ENCODE measurements at regions not wholly inside any gene's neighbourhood (a gene's known extent, or its start where the extent isn't known, plus 50 kb on each side); places are given as distances from the start of the nearest gene placed in this dataset.
"Not testable (repeated sequence)": the region's sequence is repeated elsewhere in the genome, so short reads cannot be mapped to it uniquely, and the experiment has no call there.

DNA sequence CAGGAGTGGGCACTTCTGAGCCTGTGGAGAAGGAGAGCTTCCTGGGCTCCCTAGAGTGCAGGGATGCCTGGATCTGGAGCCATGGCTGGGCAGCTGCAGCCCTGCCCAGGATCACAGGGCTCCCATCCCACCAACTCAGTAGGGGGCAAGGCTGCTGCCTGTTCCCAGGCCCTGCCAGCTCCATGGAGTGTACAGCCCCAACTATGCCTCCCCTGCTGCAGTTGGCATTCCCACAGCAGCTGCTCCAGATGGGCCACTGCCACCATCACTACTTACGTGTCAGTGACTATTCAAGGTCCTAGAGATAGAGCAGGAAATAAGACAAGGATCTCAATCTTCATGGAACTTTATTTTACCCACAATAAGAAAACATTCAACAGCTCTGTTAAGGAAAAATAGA, 107.1 kb upstream of the TNPO1 start:
- CTCF ChIA-PET = interaction anchor here (0.9 kb wide), 1 partner anchor 17 kb away, joined by 3 read pairs; no protein-coding TSS in a partner anchor
- TF ChIP-seq, protein P1, sequence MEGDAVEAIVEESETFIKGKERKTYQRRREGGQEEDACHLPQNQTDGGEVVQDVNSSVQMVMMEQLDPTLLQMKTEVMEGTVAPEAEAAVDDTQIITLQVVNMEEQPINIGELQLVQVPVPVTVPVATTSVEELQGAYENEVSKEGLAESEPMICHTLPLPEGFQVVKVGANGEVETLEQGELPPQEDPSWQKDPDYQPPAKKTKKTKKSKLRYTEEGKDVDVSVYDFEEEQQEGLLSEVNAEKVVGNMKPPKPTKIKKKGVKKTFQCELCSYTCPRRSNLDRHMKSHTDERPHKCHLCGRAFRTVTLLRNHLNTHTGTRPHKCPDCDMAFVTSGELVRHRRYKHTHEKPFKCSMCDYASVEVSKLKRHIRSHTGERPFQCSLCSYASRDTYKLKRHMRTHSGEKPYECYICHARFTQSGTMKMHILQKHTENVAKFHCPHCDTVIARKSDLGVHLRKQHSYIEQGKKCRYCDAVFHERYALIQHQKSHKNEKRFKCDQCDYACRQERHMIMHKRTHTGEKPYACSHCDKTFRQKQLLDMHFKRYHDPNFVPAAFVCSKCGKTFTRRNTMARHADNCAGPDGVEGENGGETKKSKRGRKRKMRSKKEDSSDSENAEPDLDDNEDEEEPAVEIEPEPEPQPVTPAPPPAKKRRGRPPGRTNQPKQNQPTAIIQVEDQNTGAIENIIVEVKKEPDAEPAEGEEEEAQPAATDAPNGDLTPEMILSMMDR (IDR thresholded peaks at IDR 0.05; ENCODE audit: control extremely low read depth, extremely low read depth, low read depth, missing control alignments) = no peak
- POLR2A ChIA-PET = no interaction called here
- no peak for DNase-seq (ENCODE audit: extremely low spot score)

GRCh38 chr5:72705178-72705577, 111.3 kb upstream of the TNPO1 start:
- POLR2A ChIA-PET = no interaction called here
- CTCF ChIA-PET = no interaction called here
- TF ChIP-seq, protein P1 (IDR thresholded peaks at IDR 0.05; ENCODE audit: control extremely low read depth, extremely low read depth, low read depth, missing control alignments) = no peak

DNA sequence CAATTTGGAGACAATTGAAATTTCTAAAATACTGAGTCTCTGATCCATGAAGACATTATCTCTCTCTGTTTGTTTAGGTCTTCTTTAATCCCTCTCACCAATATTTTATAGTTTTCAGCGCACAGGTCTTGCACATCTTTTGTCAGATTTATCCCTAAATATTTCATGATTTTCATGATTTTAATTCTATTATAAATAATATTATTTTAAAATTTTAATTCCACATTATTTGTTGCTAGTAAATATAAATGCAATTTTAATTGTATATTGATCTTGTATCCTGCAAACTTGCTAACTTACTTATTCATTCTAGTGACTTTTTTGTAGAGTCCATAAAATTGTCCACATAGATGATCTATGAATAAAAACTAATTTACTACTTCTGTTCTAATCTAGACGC, 112.6 kb upstream of the TNPO1 start:
- ChIA-PET POLR2A (no interaction called here), CTCF (no interaction called here)
- no peak for DNase-seq (ENCODE audit: extremely low spot score)
- TF ChIP-seq, protein P1 (IDR thresholded peaks at IDR 0.05; ENCODE audit: control extremely low read depth, extremely low read depth, low read depth, missing control alignments) = no peak

More at GRCh38 chr5:72705178-72705577, 111.3 kb upstream of the TNPO1 start:
- DNase-seq (ENCODE audit: extremely low spot score) = no peak

- no peak for DNase-seq (ENCODE audit: extremely low spot score)
- TF ChIP-seq, protein P1 (IDR thresholded peaks at IDR 0.05; ENCODE audit: control extremely low read depth, extremely low read depth, low read depth, missing control alignments) = no peak
- CTCF ChIA-PET = no interaction called here
- POLR2A ChIA-PET = no interaction called here
Observed at GRCh38 chr5:72702881-72703434, 113.5 kb upstream of the TNPO1 start.

DNA sequence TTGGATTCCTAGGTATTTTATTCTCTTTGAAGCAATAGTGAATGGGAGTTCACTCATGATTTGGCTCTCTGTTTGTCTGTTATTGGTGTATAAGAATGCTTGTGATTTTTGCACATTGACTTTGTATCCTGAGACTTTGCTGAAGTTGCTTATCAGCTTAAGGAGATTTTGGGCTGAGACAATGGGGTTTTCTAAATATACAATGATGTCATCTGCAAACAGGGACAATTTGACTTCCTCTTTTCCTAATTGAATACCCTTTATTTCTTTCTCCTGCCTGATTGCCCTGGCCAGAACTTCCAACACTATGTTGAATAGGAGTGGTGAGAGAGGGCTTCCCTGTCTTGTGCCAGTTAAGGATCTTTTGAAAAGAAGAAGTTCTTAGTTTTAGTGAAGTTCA, 114.4 kb upstream of the TNPO1 start:
- POLR2A ChIA-PET; CTCF ChIA-PET; DNase-seq (ENCODE audit: extremely low spot score): not testable (repeated sequence)

GRCh38 chr5:72698481-72698880, 118.0 kb upstream of the TNPO1 start:
- CTCF ChIA-PET = no interaction called here
- TF ChIP-seq, protein P1 (IDR thresholded peaks at IDR 0.05; ENCODE audit: control extremely low read depth, extremely low read depth, low read depth, missing control alignments) = no peak
- POLR2A ChIA-PET = no interaction called here
- no peak for DNase-seq (ENCODE audit: extremely low spot score)

DNA sequence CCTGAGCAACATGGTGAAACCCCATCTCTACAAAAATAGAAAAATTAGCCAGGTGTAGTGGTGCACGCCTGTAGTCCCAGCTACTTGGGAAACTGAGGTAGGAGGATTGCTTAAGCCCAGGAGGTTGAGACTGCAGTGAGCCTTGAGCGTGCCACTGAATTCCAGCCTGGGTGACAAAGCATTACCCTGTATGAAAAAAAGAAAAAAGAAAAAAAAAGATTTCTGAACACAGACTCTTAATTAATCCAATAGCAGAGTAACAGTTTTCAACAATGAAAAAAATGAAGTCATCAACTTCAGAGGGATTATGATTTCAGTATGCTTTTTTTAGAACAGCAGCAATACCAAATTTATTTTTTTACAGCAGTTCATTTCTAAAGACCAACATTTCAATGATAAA, 118.8 kb upstream of the TNPO1 start:
- TF ChIP-seq, protein P1 (IDR thresholded peaks at IDR 0.05; ENCODE audit: control extremely low read depth, extremely low read depth, low read depth, missing control alignments) = no peak
- no peak for DNase-seq (ENCODE audit: extremely low spot score)
- ChIA-PET CTCF (no interaction called here), POLR2A (no interaction called here)

Measured in GM10248 (cell line).